SK-N-SH treated with all-trans-retinoic acid at 6 μM for 48 hours (cell line): ENCODE measurements at regions not wholly inside any gene's neighbourhood (a gene's known extent, or its start where the extent isn't known, plus 50 kb on each side); places are given as distances from the start of the nearest gene placed in this dataset.

ENCODE experiments used
- ARNTL ChIP-seq: fragments of 450-650 bp; formaldehyde crosslinking; IDR thresholded peaks from 2 replicates; pipeline ENCODE4 v1.5.0; 2020; ENCODE audit warnings: low read depth, mild to moderate bottlenecking, moderate library complexity, borderline replicate concordance
- BACH2 ChIP-seq: fragments of 250-450 bp; sonication (Bioruptor Pico); IDR thresholded peaks from 2 replicates; pipeline ENCODE4 v1.9.0; 2021; ENCODE audit warnings: mild to moderate bottlenecking, borderline replicate concordance
- CREB5 ChIP-seq: fragments of 250-450 bp; sonication (Bioruptor Pico); IDR thresholded peaks from 2 replicates; pipeline ENCODE4 v1.5.1; 2020; ENCODE audit warnings: low read depth, mild to moderate bottlenecking, moderate library complexity
- GLIS3 ChIP-seq: fragments of 250-450 bp; sonication (Bioruptor Pico); IDR thresholded peaks from 2 replicates; pipeline ENCODE4 v1.5.0; 2020; ENCODE audit warnings: mild to moderate bottlenecking, moderate library complexity
- ISL1 ChIP-seq: fragments of 250-450 bp; sonication (Bioruptor Pico); IDR thresholded peaks from 2 replicates; pipeline ENCODE4 v2.1.2; 2022; ENCODE audit warnings: mild to moderate bottlenecking, moderate library complexity
- PATZ1 ChIP-seq: fragments of 250-450 bp; sonication (Bioruptor Pico); IDR thresholded peaks from 2 replicates; pipeline ENCODE4 v1.8.0; 2020; ENCODE audit warnings: mild to moderate bottlenecking, moderate library complexity, borderline replicate concordance
- RARB ChIP-seq: fragments of 250-450 bp; sonication (Bioruptor Pico); IDR thresholded peaks from 2 replicates; pipeline ENCODE4 v1.8.0; 2021; ENCODE audit warnings: mild to moderate bottlenecking, moderate library complexity
- TCF4 ChIP-seq: fragments of 250-450 bp; sonication (Bioruptor Pico); IDR thresholded peaks from 2 replicates; pipeline ENCODE4 v1.8.0; 2021; ENCODE audit warnings: mild to moderate bottlenecking, moderate library complexity, borderline replicate concordance
- TOX ChIP-seq: fragments of 250-450 bp; sonication (Bioruptor Pico); IDR thresholded peaks from 2 replicates; pipeline ENCODE4 v1.8.0; 2021; ENCODE audit warnings: mild to moderate bottlenecking, moderate library complexity, borderline replicate concordance
- ZFP30 ChIP-seq: fragments of 450-650 bp; formaldehyde crosslinking; IDR thresholded peaks from 2 replicates; pipeline ENCODE4 v1.5.0; 2022; ENCODE audit warnings: mild to moderate bottlenecking, moderate library complexity
- ZNF565 ChIP-seq: fragments of 450-650 bp; formaldehyde crosslinking; conservative IDR thresholded peaks from 2 replicates; pipeline ENCODE4 v1.5.0; 2020; ENCODE audit warnings: low read depth, mild to moderate bottlenecking, moderate library complexity
- ZNF70 ChIP-seq: fragments of 450-650 bp; formaldehyde crosslinking; IDR thresholded peaks from 2 replicates; pipeline ENCODE4 v1.5.0; 2020; ENCODE audit warnings: mild to moderate bottlenecking, moderate library complexity

GRCh38 chr21:17455451-17455850, 57.4 kb upstream of the CXADR start:
- TF ChIP-seq PATZ1 (CRISPR knock-in tag): no peak
- no peak for TF ChIP-seq ZFP30 (CRISPR knock-in tag)
- no peak for TF ChIP-seq ZNF565
- TF ChIP-seq ZNF70 (CRISPR knock-in tag): no peak
- no peak for TF ChIP-seq CREB5 (CRISPR knock-in tag)
- TF ChIP-seq TOX (CRISPR knock-in tag): no peak
- no peak for TF ChIP-seq GLIS3
- no peak for TF ChIP-seq ARNTL (CRISPR knock-in tag)
- no peak for TF ChIP-seq ISL1 (CRISPR knock-in tag)
- TF ChIP-seq RARB: no peak
- TF ChIP-seq BACH2 (CRISPR knock-in tag): no peak
- no peak for TF ChIP-seq TCF4 (CRISPR knock-in tag)
